HG03378 (cell line): ENCODE measurements at regions not wholly inside any gene's neighbourhood (a gene's known extent, or its start where the extent isn't known, plus 50 kb on each side); places are given as distances from the start of the nearest gene placed in this dataset.

ENCODE experiments used
- ATAC-seq: cut with Tn5 transposase; IDR thresholded peaks from one replicate; pipeline ENCODE4 v1.9.1; 2021; ENCODE audit warnings: mild to moderate bottlenecking, moderate library complexity; ENCODE audit not compliant: unreplicated experiment

DNA sequence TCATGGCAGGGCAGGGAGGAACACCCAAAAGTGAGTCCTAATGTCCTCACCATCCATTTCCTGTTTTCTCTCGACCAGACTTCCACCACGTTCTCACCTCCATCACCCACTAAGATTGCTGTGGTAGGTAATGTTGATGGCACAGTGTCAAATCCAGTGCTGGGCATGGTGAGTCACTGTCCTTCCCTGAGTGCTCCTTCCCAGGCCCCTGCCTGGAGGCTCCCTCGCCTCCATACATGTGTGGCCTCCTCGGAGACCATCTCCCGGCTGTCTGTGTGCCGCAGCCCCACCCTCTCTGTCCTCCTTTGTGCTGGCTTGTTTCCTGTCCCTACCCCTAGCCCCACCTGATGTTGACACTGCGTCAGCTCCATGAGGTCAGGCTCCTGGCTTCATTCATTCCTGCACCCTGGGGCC lies 177.5 kb downstream of the SYK start:
- no peak for ATAC-seq

DNA sequence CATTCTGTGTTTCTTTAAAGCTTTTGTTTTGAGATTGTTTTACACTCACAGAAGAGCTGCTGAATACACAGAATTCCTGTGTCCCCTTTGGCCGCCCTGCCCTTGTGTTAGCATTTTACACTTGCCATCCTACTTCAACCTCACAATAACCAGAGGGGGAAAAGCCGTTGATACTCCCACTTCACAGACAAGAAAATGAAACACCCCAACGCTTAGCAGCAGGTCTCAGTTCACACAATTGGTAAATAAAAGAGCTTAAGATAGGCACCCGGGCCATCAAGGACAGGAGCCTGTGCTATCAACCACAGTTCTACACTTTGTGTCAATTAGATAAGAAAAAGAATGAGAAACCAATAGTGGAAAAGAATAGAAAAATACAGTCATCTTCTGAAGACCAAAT lies 178.0 kb downstream of the SYK start:
- ATAC-seq = no peak

DNA sequence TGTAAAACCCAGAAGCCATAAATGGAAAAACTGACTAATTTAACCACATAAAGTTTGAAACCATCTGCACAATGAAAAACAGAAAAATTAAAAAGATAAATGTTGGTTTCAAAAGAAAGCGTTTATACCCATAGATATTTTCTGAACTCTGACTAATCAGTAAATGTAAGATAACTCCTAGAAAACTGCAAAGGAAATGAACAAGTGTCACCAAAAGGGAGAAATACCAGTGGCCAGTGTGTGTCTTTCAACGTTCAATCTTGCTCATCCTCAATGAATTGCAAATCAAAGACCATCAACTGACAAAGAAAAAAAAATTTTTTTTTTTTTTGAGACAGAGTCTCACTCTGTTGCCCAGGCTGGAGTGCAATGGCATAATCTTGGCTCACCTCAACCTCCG lies 180.1 kb downstream of the SYK start:
- ATAC-seq = no peak

DNA sequence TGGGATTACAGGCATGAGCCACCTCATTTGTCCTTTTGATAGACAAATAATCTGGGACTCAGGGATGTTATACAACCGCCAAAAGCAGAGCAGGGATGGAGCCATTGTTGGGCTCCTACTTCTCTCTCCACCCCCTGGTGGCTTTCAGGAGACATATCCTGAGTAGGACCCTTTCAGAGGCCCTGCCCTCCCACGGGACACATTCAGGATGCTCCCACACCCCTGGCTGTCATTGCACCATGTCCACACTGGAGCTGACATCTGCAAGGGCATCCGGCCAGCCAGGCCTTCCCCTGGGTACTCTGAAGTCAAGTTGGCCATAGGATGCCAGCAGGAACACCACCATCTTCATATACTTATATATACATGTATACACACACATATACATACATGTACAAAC lies 181.8 kb downstream of the SYK start:
- no peak for ATAC-seq

DNA sequence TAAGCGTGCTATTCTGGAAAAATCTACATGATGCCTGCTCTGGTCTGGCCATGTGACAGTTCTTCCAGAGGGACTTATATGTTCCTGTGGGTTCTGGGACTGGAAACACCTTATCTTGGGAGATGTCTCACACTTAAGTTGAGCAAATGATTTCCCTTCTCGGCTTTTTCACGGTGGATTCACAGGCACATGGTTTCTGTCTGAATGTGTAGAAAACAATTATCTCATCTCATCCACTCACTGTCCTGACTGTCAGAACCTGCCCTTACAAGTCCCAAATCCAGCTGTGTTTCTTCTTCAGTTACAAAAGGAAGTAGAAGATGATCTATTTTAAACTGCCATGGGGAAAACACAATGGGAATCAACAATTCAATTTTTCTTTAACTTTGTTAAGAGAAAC lies 184.0 kb downstream of the SYK start:
- ATAC-seq = no peak

DNA sequence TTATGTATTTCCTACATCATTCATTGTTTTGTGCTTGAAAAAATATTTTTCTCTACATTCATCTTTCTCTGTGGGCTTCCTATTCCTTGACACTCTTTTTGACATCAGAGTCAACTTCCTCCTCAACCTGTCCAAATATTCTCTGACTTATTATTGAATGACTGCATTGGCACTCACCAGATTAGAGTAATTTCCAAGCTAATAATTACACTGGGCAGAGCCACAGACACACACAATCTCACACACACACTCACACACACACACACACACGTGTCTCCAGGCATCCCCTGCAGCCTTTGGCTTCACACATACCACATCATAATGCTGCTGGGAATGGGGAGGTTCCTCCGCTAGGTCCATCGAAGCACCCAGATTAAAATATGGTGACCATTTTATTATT lies 184.5 kb downstream of the SYK start:
- no peak for ATAC-seq

DNA sequence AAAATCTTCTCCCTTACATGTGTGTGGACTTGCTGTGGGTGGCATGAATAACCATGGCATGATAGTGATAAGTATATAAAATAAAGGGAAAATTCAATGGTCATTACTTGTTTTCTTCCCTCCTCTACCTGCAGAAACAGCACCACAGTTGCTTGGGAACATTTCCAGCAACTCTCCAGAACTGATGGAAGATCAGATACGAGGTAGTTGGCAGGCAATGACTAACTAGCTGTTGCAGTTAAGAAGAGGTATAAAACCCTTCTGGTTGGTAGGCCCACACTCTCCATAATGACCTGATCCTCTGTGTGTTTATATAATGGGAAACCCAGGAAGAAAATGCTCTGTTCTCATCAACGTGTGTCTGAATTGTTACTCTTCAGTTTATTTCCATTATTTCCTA lies 185.9 kb downstream of the SYK start:
- no peak for ATAC-seq

DNA sequence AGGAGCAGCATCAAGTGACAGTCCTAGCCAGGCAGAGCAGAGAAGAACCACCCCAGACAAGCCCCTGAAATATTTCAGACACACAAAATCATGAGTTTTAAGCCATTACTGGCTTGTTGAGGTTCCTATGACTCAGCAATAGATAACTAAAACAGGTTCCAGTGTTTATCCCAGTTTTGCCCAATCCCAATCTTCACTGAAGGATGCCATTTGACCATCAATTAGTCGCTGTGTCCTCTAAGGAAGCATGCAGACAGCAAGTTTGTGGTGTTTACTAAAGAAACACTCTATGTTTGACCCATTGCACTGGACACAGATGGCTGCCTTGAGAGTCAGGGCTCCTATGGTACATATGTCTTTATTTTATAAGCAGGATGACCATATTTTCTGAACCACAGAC lies 186.7 kb downstream of the SYK start:
- ATAC-seq = no peak

DNA sequence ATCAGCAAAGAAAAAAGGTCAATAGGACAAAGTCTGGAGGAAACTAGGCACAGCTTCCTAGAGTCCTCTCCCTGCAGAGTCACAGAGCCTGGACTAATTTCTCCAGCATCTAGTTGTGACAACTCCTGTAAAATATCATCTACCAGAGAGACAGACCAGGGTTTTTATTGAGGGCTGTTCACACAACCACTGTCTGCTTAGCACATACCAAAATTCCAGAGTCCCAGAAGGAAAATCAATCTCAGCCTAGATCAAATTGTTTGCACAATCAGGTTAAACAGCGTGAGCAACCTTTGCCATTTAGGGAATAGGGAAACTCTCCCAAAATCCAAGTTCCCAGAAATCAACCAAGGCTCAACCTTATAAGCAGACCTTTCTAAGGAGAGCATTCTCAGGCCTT lies 190.3 kb downstream of the SYK start:
- no peak for ATAC-seq

DNA sequence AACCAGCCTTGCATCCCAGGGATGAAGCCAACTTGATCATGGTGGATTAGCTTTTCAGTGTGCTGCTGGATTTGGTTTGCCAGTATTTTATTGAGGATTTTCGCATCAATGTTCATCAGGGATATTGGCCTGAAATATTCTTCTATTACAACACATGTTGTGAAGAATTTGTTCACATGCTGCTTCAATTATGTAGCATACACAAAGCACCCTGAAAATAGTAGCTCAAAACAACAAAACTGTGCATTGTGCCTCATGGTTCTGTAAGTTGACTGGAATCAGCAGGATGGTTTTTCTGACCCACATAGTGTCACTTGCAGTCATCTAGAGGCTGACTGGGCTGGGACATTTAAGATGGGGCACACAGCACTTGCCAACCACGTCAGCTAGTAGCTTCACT lies 193.9 kb downstream of the SYK start:
- no peak for ATAC-seq

DNA sequence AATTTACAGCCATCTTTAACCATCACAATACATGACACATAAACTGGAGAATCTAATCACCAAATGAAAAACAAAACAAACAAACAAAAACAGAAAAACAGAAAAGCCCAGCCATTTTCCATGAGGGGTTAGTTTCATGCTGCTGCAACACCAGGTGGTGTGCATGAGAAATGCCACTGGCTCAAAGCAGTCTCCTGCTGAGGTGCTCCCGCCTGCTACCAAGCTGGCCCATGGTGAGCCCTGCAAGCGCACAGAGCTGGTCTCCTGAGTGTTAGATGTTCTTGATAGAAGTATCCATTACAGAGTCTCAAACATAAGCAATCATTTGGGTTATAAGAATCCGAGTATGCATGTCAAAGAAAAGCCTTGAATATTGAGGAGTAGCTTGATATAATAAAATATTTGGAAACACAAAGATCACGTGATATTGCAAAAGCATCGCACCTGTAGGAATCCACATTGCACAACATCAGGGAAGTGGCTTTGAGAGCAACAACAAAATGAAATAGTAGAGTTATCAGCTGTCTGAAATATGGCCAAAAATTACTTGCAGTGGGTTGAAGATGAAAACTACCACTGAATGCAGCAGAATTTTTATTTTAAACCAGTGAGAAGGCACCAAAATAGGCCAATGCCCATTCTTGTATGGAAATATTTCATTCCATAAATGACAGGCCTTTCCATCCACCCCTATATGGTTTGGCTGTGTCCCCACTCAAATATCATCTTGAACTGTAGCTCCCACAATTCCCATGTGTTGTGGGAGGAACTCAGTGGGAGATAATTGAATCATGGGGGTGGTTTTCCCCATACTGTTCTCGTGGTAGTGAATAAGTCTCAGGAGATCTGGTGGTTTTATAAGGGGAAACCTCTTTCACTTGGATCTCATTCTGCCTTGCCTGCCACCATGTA lies 194.8 kb downstream of the SYK start:
- no peak for ATAC-seq

DNA sequence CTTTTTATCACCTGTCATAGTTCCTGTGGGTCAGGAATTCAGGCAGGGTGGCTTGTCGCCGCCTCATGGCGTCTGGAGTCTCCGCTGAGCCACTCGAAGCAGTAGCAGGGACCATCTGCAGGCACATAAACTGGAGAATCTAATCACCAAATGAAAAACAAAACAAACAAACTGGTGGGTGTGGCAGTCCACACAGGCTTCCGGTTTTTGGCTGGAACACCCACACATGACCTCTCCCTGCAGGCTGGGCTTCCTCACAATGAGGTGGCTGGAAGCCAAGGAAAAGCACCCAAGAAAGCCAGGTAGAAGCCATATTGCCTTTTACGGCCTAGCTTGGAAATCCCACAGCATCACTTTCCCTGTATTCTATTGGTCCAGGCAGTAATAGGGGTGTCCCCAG lies 197.0 kb downstream of the SYK start:
- ATAC-seq = no peak

DNA sequence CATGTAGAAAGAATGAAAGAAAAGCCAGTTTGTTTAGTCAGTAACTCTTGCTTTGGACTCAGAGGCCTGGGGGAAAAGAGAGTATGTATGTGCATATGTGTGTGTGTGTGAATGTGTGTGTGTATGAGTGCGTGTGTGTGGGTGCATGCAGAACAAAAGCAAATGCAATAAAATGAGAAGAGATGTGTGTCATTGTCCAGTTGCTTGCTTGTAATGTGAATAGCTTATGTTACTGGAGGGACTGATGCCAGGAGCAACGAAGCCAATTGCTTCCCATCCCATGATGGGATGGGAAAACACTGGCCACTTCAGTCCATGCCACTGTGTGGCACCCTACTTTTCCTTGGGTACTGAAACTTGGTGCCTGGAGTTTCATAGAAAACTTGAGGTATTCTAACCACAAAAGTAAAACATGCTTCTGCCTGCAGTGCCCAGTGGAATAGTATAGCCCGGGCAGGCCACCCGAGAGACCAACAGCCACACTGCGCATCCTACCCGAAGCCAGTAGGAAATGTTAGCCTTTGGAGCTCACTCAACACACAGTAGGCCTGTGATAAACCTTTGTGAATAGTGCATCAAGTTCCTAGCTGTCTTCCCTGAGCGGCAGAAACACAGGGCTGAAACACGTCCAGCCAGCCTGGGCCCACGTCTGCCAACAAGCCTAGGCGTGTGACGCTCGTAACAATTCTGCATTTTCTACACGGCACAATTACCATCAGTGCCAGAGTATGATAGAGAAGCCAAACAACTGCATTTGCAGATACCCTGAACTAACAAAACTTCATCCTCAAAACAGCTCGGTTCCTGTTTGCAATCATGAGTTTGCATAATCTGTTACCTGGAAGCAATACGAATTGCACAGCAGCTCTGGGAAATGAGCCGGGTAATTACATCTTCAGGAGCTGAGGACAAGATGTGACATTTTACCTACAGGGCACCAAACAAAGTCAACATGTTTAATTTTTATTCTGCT lies 198.1 kb downstream of the SYK start:
- no peak for ATAC-seq

DNA sequence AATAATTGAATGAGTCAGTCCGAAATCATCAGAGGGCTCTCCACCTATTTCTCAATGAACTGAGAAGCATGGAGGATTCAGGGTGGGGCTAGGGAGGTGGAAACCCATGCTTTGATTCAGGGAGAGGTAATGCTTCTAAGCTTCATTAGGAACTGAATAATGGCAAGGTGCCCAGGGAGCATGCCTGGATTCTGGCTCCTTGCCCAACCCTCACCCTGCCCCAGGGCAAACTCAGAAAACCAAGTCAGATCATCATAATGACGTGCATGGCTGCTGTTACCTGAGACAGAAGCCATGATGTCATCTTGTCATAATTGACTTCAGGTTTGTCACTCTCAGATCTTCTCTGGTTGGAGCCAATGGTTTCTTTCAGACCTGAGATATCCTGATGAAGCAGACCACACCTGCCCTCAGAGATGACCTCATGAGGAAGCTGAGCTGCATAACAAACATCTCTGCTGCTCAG lies 199.6 kb downstream of the SYK start:
- no peak for ATAC-seq

DNA sequence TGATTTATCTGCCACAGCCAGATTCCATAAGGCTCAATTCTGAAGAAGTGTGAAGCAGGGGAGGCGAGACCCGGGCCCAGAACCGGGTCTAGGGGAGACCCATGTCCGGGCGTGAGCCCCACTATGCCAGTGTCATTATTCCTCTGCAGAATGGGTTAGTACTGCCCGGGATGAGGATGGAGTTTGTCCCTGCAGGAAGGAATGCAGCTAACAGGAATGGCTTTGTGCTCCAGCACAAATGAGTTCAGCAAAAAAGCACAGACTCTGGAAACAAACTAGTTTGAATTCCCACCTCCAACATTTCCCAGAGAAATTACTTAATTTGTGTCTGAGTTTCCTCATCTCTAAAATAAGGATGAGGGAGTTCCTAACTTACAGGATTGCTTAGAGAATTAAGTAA lies 202.9 kb downstream of the SYK start:
- ATAC-seq = no peak

DNA sequence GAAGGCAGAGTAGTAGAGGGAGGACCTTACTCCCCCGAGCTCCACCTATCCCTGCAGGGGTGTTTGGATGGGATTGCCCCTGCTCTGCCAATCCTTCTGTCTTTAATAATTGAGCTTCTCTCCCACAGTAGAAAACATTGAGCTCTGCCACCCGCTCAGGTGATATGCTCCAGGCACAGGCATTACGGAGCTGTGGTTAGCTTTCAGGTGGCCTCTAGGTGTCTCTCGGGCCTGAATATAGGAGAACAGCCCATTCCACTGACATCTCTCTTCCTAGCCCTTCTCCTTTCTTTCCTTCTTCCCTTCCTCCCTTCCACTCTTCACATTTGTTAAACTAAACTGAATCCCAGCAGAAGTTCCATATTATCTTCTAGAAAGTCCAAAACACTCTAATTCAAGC lies 203.4 kb downstream of the SYK start:
- ATAC-seq = no peak

DNA sequence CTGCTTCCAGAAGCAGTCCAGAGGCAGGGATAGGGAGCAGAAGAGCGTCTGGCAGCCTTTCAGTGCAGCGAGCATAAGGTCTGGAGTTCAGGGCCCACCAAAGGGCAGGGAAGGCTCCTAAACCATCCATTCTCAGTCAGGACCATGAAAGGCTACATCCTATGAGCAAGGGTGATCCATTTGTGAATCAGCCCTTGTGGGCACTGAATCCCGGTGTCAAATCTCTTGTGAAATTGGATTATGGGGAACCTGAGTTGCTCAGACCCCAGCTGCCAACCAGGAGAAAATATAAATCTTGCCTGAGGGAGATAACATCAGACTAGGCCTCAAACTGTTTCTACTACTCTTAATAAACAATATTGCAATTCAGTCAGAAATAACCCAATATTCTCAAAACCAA lies 204.4 kb downstream of the SYK start:
- ATAC-seq = no peak

DNA sequence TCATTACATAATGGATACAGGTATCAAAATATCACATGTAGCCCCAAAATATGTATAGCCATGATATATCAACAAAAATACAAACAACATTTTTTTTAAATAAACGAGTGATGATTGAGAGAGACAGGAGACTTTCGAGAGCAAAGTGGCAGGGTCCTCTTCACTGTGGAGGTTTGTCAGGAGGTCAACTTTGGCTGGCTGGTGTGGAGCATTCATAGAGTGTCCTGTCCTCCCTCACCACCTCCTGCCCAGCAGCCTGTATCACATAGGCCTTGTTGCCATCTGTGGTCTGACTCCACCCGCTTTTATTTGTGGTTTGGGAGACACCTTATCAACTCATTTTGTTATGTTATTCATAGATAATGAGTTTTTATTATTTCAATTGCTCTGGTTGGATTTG lies 206.9 kb downstream of the SYK start:
- no peak for ATAC-seq

DNA sequence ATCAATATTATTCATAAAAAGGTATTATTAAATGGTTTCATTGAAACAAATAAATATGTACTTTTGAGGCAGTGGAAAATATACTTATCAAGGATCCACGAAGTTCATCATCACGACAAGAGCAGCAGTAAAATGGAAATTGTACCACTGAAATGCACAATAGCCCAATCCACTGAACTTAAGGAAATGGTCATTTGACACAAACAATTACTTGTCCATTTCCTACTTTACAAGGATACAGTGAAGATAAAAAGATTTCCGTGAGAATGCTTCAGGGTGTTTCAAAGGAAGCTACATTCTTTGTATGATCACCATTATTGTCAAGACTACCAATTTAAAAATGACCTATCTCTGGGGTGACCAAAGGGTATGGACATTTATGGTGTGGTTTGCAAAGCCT lies 210.3 kb downstream of the SYK start:
- no peak for ATAC-seq

DNA sequence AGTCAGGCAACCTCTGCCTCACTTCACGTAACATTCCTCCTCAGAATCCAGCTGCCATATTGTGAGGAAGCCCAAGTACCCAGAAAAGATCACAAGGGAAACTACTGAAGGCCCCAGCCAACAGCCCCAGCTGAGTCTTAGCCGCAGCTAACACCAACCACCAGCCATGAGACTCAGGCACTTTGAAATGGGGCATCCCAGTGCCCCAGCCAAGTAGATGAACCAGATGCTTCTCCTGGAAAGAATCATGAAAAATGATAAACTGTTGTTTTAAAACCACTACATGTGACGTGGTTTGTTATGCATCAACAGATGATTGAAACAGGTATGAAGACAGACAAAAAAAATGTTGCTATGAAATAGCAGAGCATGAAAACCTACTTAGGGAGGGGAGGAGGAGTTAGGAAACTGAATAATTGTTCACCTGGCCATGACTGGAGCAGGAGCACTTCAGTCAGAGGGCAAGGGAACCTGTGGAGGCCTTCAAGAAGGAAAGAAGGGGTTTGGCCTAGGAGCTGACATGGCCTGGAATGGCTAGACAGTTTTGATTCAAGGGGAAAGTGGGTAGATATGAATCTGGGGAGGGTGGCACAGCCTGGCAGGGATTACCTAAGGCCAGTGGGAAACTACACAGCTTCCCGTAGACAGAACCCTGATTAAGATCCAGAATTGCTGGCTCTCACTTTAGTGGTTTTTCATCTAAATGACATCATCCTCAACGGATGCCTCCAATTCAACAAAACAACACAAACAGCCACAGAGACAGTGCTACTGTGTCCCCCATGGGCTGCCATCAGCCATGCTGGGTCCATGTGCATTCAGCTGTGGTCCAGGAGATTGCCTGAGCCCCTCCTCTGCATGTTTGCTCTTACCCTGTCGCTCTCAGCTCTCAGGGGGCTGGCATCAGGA lies 211.6 kb downstream of the SYK start:
- no peak for ATAC-seq

DNA sequence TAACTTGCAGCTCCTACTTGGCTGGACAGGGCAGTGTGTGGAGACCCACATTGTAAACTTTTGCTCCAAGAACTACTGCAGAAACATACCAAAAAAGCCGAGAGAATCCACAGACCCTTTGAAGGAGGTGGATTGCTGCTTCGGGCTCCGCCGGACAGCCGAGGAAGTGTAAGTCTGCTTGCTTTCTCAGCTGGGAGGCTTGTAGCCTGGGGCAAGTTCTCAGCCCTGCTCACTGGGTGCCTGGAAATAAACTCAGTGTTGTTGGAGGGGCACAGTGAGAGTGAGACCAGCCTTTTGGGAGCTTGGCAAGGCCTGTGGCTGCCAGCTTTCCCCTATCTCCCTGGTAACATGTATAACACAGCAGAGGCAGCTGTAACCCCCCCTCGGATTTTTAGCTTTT lies 215.6 kb downstream of the SYK start:
- no peak for ATAC-seq
